H7 (cell line): ENCODE measurements at regions not wholly inside any gene's neighbourhood (a gene's known extent, or its start where the extent isn't known, plus 50 kb on each side); places are given as distances from the start of the nearest gene placed in this dataset.

Experiments used
- DNase-seq: peaks from one replicate; pipeline ENCODE4 v3.0.0; 2012
- H3K27me3 ChIP-seq: 2 replicates; pipeline ENCODE4 v1.6.0; 2011; ENCODE audit warnings: mild to moderate bottlenecking, low read length; ENCODE audit not compliant: control insufficient read depth, insufficient read depth
- H3K36me3 ChIP-seq: replicated peaks from 2 replicates; pipeline ENCODE4 v1.5.1; 2011; ENCODE audit warnings: low read length; ENCODE audit not compliant: control insufficient read depth, insufficient read depth
- H3K4me3 ChIP-seq: 2 replicates; pipeline ENCODE4 v1.5.1; 2011; ENCODE audit warnings: low read depth, mild to moderate bottlenecking, control low read depth, low read length, moderate library complexity; ENCODE audit not compliant: insufficient read depth

GRCh38 chr3:64464955-64465354 is 222.8 kb downstream of the ADAMTS9 start:
- Histone ChIP-seq H3K36me3 (no peaks in the 10 kb centered on the region), H3K4me3 (no peak overlapping the region), H3K27me3 (no peaks in the 10 kb centered on the region)
- DNase-seq: no peak

- Histone ChIP-seq H3K4me3 (no peak overlapping the region), H3K27me3 (no peaks in the 10 kb centered on the region)
- DNase-seq: no peak
Observed at GRCh38 chr3:64463981-64464380, 223.8 kb downstream of the ADAMTS9 start.

GRCh38 chr3:64462203-64462602 is 225.6 kb downstream of the ADAMTS9 start:
- no peak for DNase-seq
- H3K4me3 ChIP-seq: no peak overlapping the region
- no peaks in the 10 kb centered on the region for H3K27me3 ChIP-seq
- no peaks in the 10 kb centered on the region for H3K36me3 ChIP-seq

More at GRCh38 chr3:64463981-64464380, 223.8 kb downstream of the ADAMTS9 start:
- H3K36me3 ChIP-seq: no peaks in the 10 kb centered on the region

- DNase-seq: no peak
- Histone ChIP-seq H3K27me3 (no peaks in the 10 kb centered on the region), H3K4me3 (no peak overlapping the region), H3K36me3 (no peaks in the 10 kb centered on the region)
Observed at GRCh38 chr3:64460877-64461276, 226.9 kb downstream of the ADAMTS9 start.

- Histone ChIP-seq H3K4me3 (no peak overlapping the region), H3K36me3 (no peaks in the 10 kb centered on the region), H3K27me3 (no peaks in the 10 kb centered on the region)
- DNase-seq: no peak
Observed at GRCh38 chr3:64460141-64460730, 227.6 kb downstream of the ADAMTS9 start.

- no peaks in the 10 kb centered on the region for H3K27me3 ChIP-seq
- no peaks in the 10 kb centered on the region for H3K36me3 ChIP-seq
- H3K4me3 ChIP-seq: no peak overlapping the region
- no peak for DNase-seq
Observed at GRCh38 chr3:64459711-64460110, 228.1 kb downstream of the ADAMTS9 start.

- H3K36me3 ChIP-seq: no peaks in the 10 kb centered on the region
- H3K27me3 ChIP-seq: no peaks in the 10 kb centered on the region
- DNase-seq: no peak
- H3K4me3 ChIP-seq: no peak overlapping the region
Observed at GRCh38 chr3:64457811-64458210, 230.0 kb downstream of the ADAMTS9 start.

- no peaks in the 10 kb centered on the region for H3K27me3 ChIP-seq
- H3K36me3 ChIP-seq: no peaks in the 10 kb centered on the region
- H3K4me3 ChIP-seq: no peak overlapping the region
- DNase-seq: no peak
Observed at GRCh38 chr3:64456674-64457073, 231.1 kb downstream of the ADAMTS9 start.

- DNase-seq: no peak
- Histone ChIP-seq H3K36me3 (no peaks in the 10 kb centered on the region), H3K4me3 (no peak overlapping the region), H3K27me3 (no peaks in the 10 kb centered on the region)
Observed at GRCh38 chr3:64455351-64455750, 230.1 kb upstream of the PRICKLE2 start.

- no peak for DNase-seq
- Histone ChIP-seq H3K36me3 (no peaks in the 10 kb centered on the region), H3K27me3 (no peaks in the 10 kb centered on the region), H3K4me3 (no peak overlapping the region)
Observed at GRCh38 chr3:64454768-64455167, 229.5 kb upstream of the PRICKLE2 start.

GRCh38 chr3:64454179-64454578 is 228.9 kb upstream of the PRICKLE2 start:
- Histone ChIP-seq H3K36me3 (no peaks in the 10 kb centered on the region), H3K4me3 (no peak overlapping the region), H3K27me3 (no peaks in the 10 kb centered on the region)
- no peak for DNase-seq

- no peaks in the 10 kb centered on the region for H3K36me3 ChIP-seq
- no peak for DNase-seq
- no peak overlapping the region for H3K4me3 ChIP-seq
- H3K27me3 ChIP-seq: peaks cover 3% of the 10 kb centered on the region
Observed at GRCh38 chr3:64451283-64452012, 226.2 kb upstream of the PRICKLE2 start.

- H3K4me3 ChIP-seq: no peak overlapping the region
- peaks cover 9% of the 10 kb centered on the region for H3K27me3 ChIP-seq
- no peak for DNase-seq
- no peaks in the 10 kb centered on the region for H3K36me3 ChIP-seq
Observed at GRCh38 chr3:64450396-64450956, 225.2 kb upstream of the PRICKLE2 start.

- no peaks in the 10 kb centered on the region for H3K36me3 ChIP-seq
- peaks cover 18% of the 10 kb centered on the region for H3K27me3 ChIP-seq
- no peak for DNase-seq
- no peak overlapping the region for H3K4me3 ChIP-seq
Observed at GRCh38 chr3:64449026-64449425, 223.8 kb upstream of the PRICKLE2 start.

GRCh38 chr3:64445944-64446300 is 220.7 kb upstream of the PRICKLE2 start:
- no peaks in the 10 kb centered on the region for H3K36me3 ChIP-seq
- peaks cover 19% of the 10 kb centered on the region for H3K27me3 ChIP-seq
- DNase-seq: no peak
- H3K4me3 ChIP-seq: peak overlapping the region; percentile 78
